ENCODE measurements at regions not wholly inside any gene's neighbourhood (a gene's known extent, or its start where the extent isn't known, plus 50 kb on each side); places are given as distances from the start of the nearest gene placed in this dataset.

- DNase-seq, result no peak
- H3K27ac ChIP-seq, result no peak overlapping the region
- peaks cover 0 to 30% (median 2%) of the 10 kb centered on the region in 4 donors for H3K4me1 ChIP-seq
- H3K4me3 ChIP-seq, result no peak overlapping the region
- no peaks in the 10 kb centered on the region for H3K36me3 ChIP-seq
- intact Hi-C loops (cut with DNase I; ENCODE audit: low total_unique reads), result no loop called here
- 92 to 96% (median 94%) methylated on average over 6 of the region's 6 CpGs for WGBS, 5 donors
- no peaks in the 10 kb centered on the region for H3K27me3 ChIP-seq
- no peaks in the 10 kb centered on the region for H3K9me3 ChIP-seq
- TF ChIP-seq POLR2A (IDR thresholded peaks at IDR 0.05) (no peak), CTCF (IDR thresholded peaks at IDR 0.05) (no peak), POLR2AphosphoS5 (IDR thresholded peaks at IDR 0.05) (no peak), EP300 (IDR thresholded peaks at IDR 0.05) (no peak)
Observed at GRCh38 chr1:68372487-68372886, 77.3 kb downstream of the RPE65 start.

- 6 to 35% (median 23%) methylated on average over 1 of the region's 1 CpG for WGBS, 5 donors
- no peaks in the 10 kb centered on the region for H3K36me3 ChIP-seq
- H3K9me3 ChIP-seq, result no peaks in the 10 kb centered on the region
- intact Hi-C loops (cut with DNase I; ENCODE audit: low total_unique reads), result no loop called here
- no peaks in the 10 kb centered on the region for H3K27me3 ChIP-seq
- TF ChIP-seq POLR2AphosphoS5 (IDR thresholded peaks at IDR 0.05), result no peak
- TF ChIP-seq EP300 (IDR thresholded peaks at IDR 0.05), result no peak
- TF ChIP-seq CTCF (IDR thresholded peaks at IDR 0.05), result no peak
- no peak for TF ChIP-seq POLR2A (IDR thresholded peaks at IDR 0.05)
- H3K4me1 ChIP-seq, result peaks cover 0 to 24% (median 2%) of the 10 kb centered on the region in 4 donors
- no peak for DNase-seq
- no peak overlapping the region for H3K27ac ChIP-seq
- H3K4me3 ChIP-seq, result no peak overlapping the region
Observed at GRCh38 chr1:68370101-68370915, 79.4 kb downstream of the RPE65 start.

GRCh38 chr1:68366572-68366971 lies 83.2 kb downstream of the RPE65 start:
- 88 to 95% (median 91%) methylated on average over 5 of the region's 5 CpGs for WGBS, 5 donors
- DNase-seq, result no peak
- Histone ChIP-seq H3K9me3 (no peaks in the 10 kb centered on the region), H3K36me3 (no peaks in the 10 kb centered on the region), H3K4me3 (no peak overlapping the region), H3K27me3 (no peaks in the 10 kb centered on the region), H3K27ac (no peak overlapping the region), H3K4me1 (peaks cover 0 to 24% (median 2%) of the 10 kb centered on the region in 4 donors)
- TF ChIP-seq CTCF (IDR thresholded peaks at IDR 0.05), result no peak
- TF ChIP-seq POLR2A (IDR thresholded peaks at IDR 0.05), result no peak
- no peak for TF ChIP-seq EP300 (IDR thresholded peaks at IDR 0.05)
- TF ChIP-seq POLR2AphosphoS5 (IDR thresholded peaks at IDR 0.05), result no peak
- intact Hi-C loops (cut with DNase I; ENCODE audit: low total_unique reads), result no loop called here

GRCh38 chr1:68365709-68366382 lies 83.9 kb downstream of the RPE65 start:
- 96 to 100% (median 97%) methylated on average over 1 of the region's 1 CpG for WGBS, 5 donors

More at GRCh38 chr1:68365709-68366382, 83.9 kb downstream of the RPE65 start:
- H3K4me1 ChIP-seq, result peaks cover 0 to 24% (median 2%) of the 10 kb centered on the region in 4 donors
- no peaks in the 10 kb centered on the region for H3K9me3 ChIP-seq
- intact Hi-C loops (cut with DNase I; ENCODE audit: low total_unique reads), result no loop called here
- no peak for DNase-seq
- H3K27ac ChIP-seq, result no peak overlapping the region
- no peak overlapping the region for H3K4me3 ChIP-seq
- no peaks in the 10 kb centered on the region for H3K36me3 ChIP-seq
- TF ChIP-seq EP300 (IDR thresholded peaks at IDR 0.05), result no peak
- no peak for TF ChIP-seq CTCF (IDR thresholded peaks at IDR 0.05)
- TF ChIP-seq POLR2A (IDR thresholded peaks at IDR 0.05), result no peak
- TF ChIP-seq POLR2AphosphoS5 (IDR thresholded peaks at IDR 0.05), result no peak
- H3K27me3 ChIP-seq, result no peaks in the 10 kb centered on the region
